Activated CD4-positive, alpha-beta T cell treated with anti-CD3 and anti-CD28 coated beads for 1 hour (primary cell): ENCODE measurements at regions not wholly inside any gene's neighbourhood (a gene's known extent, or its start where the extent isn't known, plus 50 kb on each side); places are given as distances from the start of the nearest gene placed in this dataset.

Source experiments
- DNase-seq: peaks from one replicate; pipeline ENCODE4 v3.0.0-alpha.2; 2020

- DNase-seq = no peak
Measured at GRCh38 chr1:213821175-213821942, 166.4 kb upstream of the PROX1 start.

GRCh38 chr1:213821943-213822334, 165.8 kb upstream of the PROX1 start:
- no peak for DNase-seq

- DNase-seq = no peak
Measured at GRCh38 chr1:213826891-213827290, 160.9 kb upstream of the PROX1 start.

GRCh38 chr1:213828867-213829266, 158.9 kb upstream of the PROX1 start:
- no peak for DNase-seq

- no peak for DNase-seq
Measured at GRCh38 chr1:213829780-213830179, 158.0 kb upstream of the PROX1 start.

- no peak for DNase-seq
Measured at GRCh38 chr1:213830371-213830770, 157.4 kb upstream of the PROX1 start.

GRCh38 chr1:213840575-213840974, 147.2 kb upstream of the PROX1 start:
- no peak for DNase-seq

GRCh38 chr1:213844632-213845031, 143.1 kb upstream of the PROX1 start:
- no peak for DNase-seq

- DNase-seq = no peak
Measured at GRCh38 chr1:213852107-213852506, 135.7 kb upstream of the PROX1 start.

GRCh38 chr1:213858581-213858980, 129.2 kb upstream of the PROX1 start:
- no peak for DNase-seq

GRCh38 chr1:213861841-213862240, 125.9 kb upstream of the PROX1 start:
- DNase-seq = no peak

GRCh38 chr1:213864091-213864490, 123.7 kb upstream of the PROX1 start:
- DNase-seq = no peak

GRCh38 chr1:213868482-213868881, 119.3 kb upstream of the PROX1 start:
- no peak for DNase-seq

GRCh38 chr1:213871179-213871578, 116.6 kb upstream of the PROX1 start:
- DNase-seq = no peak

- DNase-seq = no peak
Measured at GRCh38 chr1:213874789-213875188, 113.0 kb upstream of the PROX1 start.

- no peak for DNase-seq
Measured at GRCh38 chr1:213876531-213876930, 111.2 kb upstream of the PROX1 start.

- DNase-seq = no peak
Measured at GRCh38 chr1:213883618-213884017, 104.2 kb upstream of the PROX1 start.

- no peak for DNase-seq
Measured at GRCh38 chr1:213884402-213884801, 103.4 kb upstream of the PROX1 start.

- DNase-seq = no peak
Measured at GRCh38 chr1:213884942-213885341, 102.8 kb upstream of the PROX1 start.

GRCh38 chr1:213887842-213888241, 99.9 kb upstream of the PROX1 start:
- no peak for DNase-seq

GRCh38 chr1:213891989-213892902, 95.5 kb upstream of the PROX1 start:
- no peak for DNase-seq

GRCh38 chr1:213898684-213899083, 89.1 kb upstream of the PROX1 start:
- no peak for DNase-seq

GRCh38 chr1:213899413-213899812, 88.4 kb upstream of the PROX1 start:
- DNase-seq = no peak

- DNase-seq = no peak
Measured at GRCh38 chr1:213905344-213905743, 82.4 kb upstream of the PROX1 start.
